B cell (primary cell): ENCODE measurements at regions not wholly inside any gene's neighbourhood (a gene's known extent, or its start where the extent isn't known, plus 50 kb on each side); places are given as distances from the start of the nearest gene placed in this dataset.

Source experiments
- CTCF ChIP-seq: fragments of 200-600 bp; IDR thresholded peaks from one replicate; pipeline ENCODE4 v1.8.0; 2022; ENCODE audit warnings: antibody characterized with exemption, mild to moderate bottlenecking
- EZH2 ChIP-seq: IDR thresholded peaks from 2 replicates; pipeline ENCODE4 v1.6.1; 2012; ENCODE audit warnings: borderline replicate concordance, low read depth, mild to moderate bottlenecking, moderate library complexity, low read length; ENCODE audit not compliant: insufficient read depth, poor library complexity, severe bottlenecking

GRCh38 chr3:117567906-117568305, 858.3 kb downstream of the TUSC7 start:
- TF ChIP-seq CTCF: no peak
- TF ChIP-seq EZH2: no peak
